H9 (cell line): ENCODE measurements at regions not wholly inside any gene's neighbourhood (a gene's known extent, or its start where the extent isn't known, plus 50 kb on each side); places are given as distances from the start of the nearest gene placed in this dataset.

ENCODE experiments used
- DNase-seq: peaks from one replicate; pipeline ENCODE4 v3.0.0-alpha.2; 2017
- H2AFZ ChIP-seq: one replicate; pipeline ENCODE4 v1.6.1; 2013; ENCODE audit warnings: mild to moderate bottlenecking, low read length, control low read depth, moderate library complexity
- H2AK5ac ChIP-seq: 2 replicates; pipeline ENCODE4 v1.6.1; 2013; ENCODE audit warnings: low read length, control low read depth, mixed read lengths; ENCODE audit not compliant: insufficient read length
- H2BK120ac ChIP-seq: one replicate; pipeline ENCODE4 v1.6.1; 2013; ENCODE audit warnings: low read depth, mild to moderate bottlenecking, low read length, control low read depth, inconsistent platforms; ENCODE audit not compliant: poor library complexity, severe bottlenecking
- H2BK12ac ChIP-seq: 2 replicates; pipeline ENCODE4 v1.6.1; 2013; ENCODE audit warnings: low read length, control low read depth, mixed read lengths, low read depth; ENCODE audit not compliant: insufficient read length
- H2BK15ac ChIP-seq: 2 replicates; pipeline ENCODE4 v1.6.1; 2013; ENCODE audit warnings: low read depth, low read length, control low read depth
- H2BK20ac ChIP-seq: one replicate; pipeline ENCODE4 v1.6.1; 2013; ENCODE audit warnings: low read depth, mild to moderate bottlenecking, low read length, control low read depth, inconsistent platforms; ENCODE audit not compliant: poor library complexity, severe bottlenecking
- H2BK5ac ChIP-seq: 2 replicates; pipeline ENCODE4 v1.6.1; 2013; ENCODE audit warnings: low read length, control low read depth, mixed read lengths; ENCODE audit not compliant: insufficient read length
- H3K14ac ChIP-seq: 2 replicates; pipeline ENCODE4 v1.6.1; 2013; ENCODE audit warnings: low read length, control low read depth; ENCODE audit not compliant: insufficient read depth
- H3K18ac ChIP-seq: 2 replicates; pipeline ENCODE4 v1.6.1; 2013; ENCODE audit warnings: low read depth, mild to moderate bottlenecking, mixed read lengths, low read length, control low read depth; ENCODE audit not compliant: insufficient read length
- H3K23ac ChIP-seq: 2 replicates; pipeline ENCODE4 v1.6.1; 2013; ENCODE audit warnings: low read length, control low read depth, mixed read lengths, low read depth; ENCODE audit not compliant: insufficient read length
- H3K23me2 ChIP-seq: 2 replicates; pipeline ENCODE4 v1.6.1; 2013; ENCODE audit warnings: low read depth, mild to moderate bottlenecking, mixed read lengths, low read length, control low read depth; ENCODE audit not compliant: insufficient read length, poor library complexity, severe bottlenecking
- H3K27ac ChIP-seq: 2 replicates; pipeline ENCODE4 v1.5.1; 2013; ENCODE audit warnings: low read length, control low read depth, mixed read lengths, low read depth; ENCODE audit not compliant: insufficient read length
- H3K27me3 ChIP-seq: 2 replicates; pipeline ENCODE4 v1.6.1; 2013; ENCODE audit warnings: low read length, control low read depth, inconsistent platforms; ENCODE audit not compliant: insufficient read depth
- H3K4ac ChIP-seq: 2 replicates; pipeline ENCODE4 v1.6.1; 2013; ENCODE audit warnings: low read depth, mild to moderate bottlenecking, control low read depth, inconsistent platforms, low read length, moderate library complexity
- H3K4me1 ChIP-seq: 2 replicates; pipeline ENCODE4 v1.6.1; 2013; ENCODE audit warnings: low read length, control low read depth, inconsistent platforms; ENCODE audit not compliant: insufficient read depth
- H3K4me2 ChIP-seq: 2 replicates; pipeline ENCODE4 v1.6.1; 2013; ENCODE audit warnings: low read length, control low read depth, mixed read lengths; ENCODE audit not compliant: insufficient read length, insufficient read depth
- H3K56ac ChIP-seq: 2 replicates; pipeline ENCODE4 v1.6.1; 2013; ENCODE audit warnings: low read depth, mild to moderate bottlenecking, mixed read lengths, low read length, control low read depth; ENCODE audit not compliant: insufficient read length
- H3K79me1 ChIP-seq: 2 replicates; pipeline ENCODE4 v1.6.1; 2013; ENCODE audit warnings: low read depth, mild to moderate bottlenecking, moderate library complexity, low read length, control low read depth, inconsistent platforms; ENCODE audit not compliant: insufficient read depth, poor library complexity, severe bottlenecking
- H3K79me2 ChIP-seq: 2 replicates; pipeline ENCODE4 v1.6.1; 2013; ENCODE audit warnings: low read length, control low read depth, inconsistent platforms; ENCODE audit not compliant: insufficient read depth
- H3K9ac ChIP-seq: 2 replicates; pipeline ENCODE4 v1.6.1; 2013; ENCODE audit warnings: low read length, control low read depth, mixed read lengths; ENCODE audit not compliant: insufficient read length; ENCODE audit errors: extremely low read depth
- H3K9me3 ChIP-seq: one replicate; pipeline ENCODE4 v1.6.1; 2013; ENCODE audit warnings: low read depth, low read length, inconsistent platforms; ENCODE audit not compliant: control insufficient read depth
- H3T11ph ChIP-seq: one replicate; pipeline ENCODE4 v1.6.1; 2013; ENCODE audit warnings: mild to moderate bottlenecking, low read length, control low read depth, inconsistent platforms
- H4K20me1 ChIP-seq: one replicate; pipeline ENCODE4 v1.6.1; 2013; ENCODE audit not compliant: control insufficient read depth, insufficient read length, insufficient read depth
- H4K5ac ChIP-seq: 2 replicates; pipeline ENCODE4 v1.6.1; 2013; ENCODE audit warnings: low read depth, mild to moderate bottlenecking, mixed read lengths, low read length, control low read depth; ENCODE audit not compliant: insufficient read length
- H4K8ac ChIP-seq: replicated peaks from 2 replicates; pipeline ENCODE4 v1.6.1; 2013; ENCODE audit warnings: low read length, control low read depth, mixed read lengths, low read depth; ENCODE audit not compliant: insufficient read length
- H4K91ac ChIP-seq: 2 replicates; pipeline ENCODE4 v1.6.1; 2013; ENCODE audit warnings: low read depth, mild to moderate bottlenecking, moderate library complexity, mixed read lengths, low read length, control low read depth; ENCODE audit not compliant: insufficient read length
- H3K27ac Mint-ChIP-seq, 3 experiments: 2 replicates in 2 of 3; 3 replicates in 1 of 3; pipeline ENCODE4 v1.8.0; 2020 to 2021; ENCODE audit warnings: mixed read lengths in 3 of 3, mild to moderate bottlenecking in 1 of 3, moderate library complexity in 1 of 3
- H3K27me3 Mint-ChIP-seq: 2 replicates; pipeline ENCODE4 v1.8.0; 2021; ENCODE audit warnings: low read depth, mild to moderate bottlenecking, moderate library complexity, mixed read lengths
- H3K36me3 Mint-ChIP-seq, 3 experiments: 2 replicates in 2 of 3; 3 replicates in 1 of 3; pipeline ENCODE4 v1.8.0; 2020 to 2021; ENCODE audit warnings: low read depth in 3 of 3, mixed read lengths in 3 of 3; ENCODE audit not compliant: insufficient read depth in 1 of 3
- H3K4me1 Mint-ChIP-seq, 2 experiments: 2 replicates each; pipeline ENCODE4 v1.8.0; 2020; ENCODE audit warnings: mixed read lengths in 2 of 2
- H3K4me3 Mint-ChIP-seq, 2 experiments: 2 replicates in 1 of 2; 3 replicates in 1 of 2; pipeline ENCODE4 v1.8.0; 2020 to 2021; ENCODE audit warnings: mild to moderate bottlenecking in 2 of 2, mixed read lengths in 2 of 2, moderate library complexity in 1 of 2
- H3K9me3 Mint-ChIP-seq, 2 experiments: 2 replicates in 1 of 2; 3 replicates in 1 of 2; pipeline ENCODE4 v1.8.0; 2020; ENCODE audit warnings: mild to moderate bottlenecking in 2 of 2, mixed read lengths in 2 of 2, moderate library complexity in 1 of 2
- WGBS: extraction: QIAGEN DNeasy Blood & Tissue Kit; methylation state at CpG from one replicate; pipeline ENCODE4 v1.1.7; 2013; ENCODE audit warnings: missing lambda C conversion rate, low lambda C conversion rate, mixed read lengths; ENCODE audit not compliant: insufficient read length; ENCODE audit errors: extremely low coverage; 5-methylcytosine and 5-hydroxymethylcytosine counted together
- TF ChIP-seq, protein P1 (sequence below): fragments of 200-600 bp; sonication (generic); conservative IDR thresholded peaks from 3 replicates; pipeline ENCODE4 v1.8.0; 2021; ENCODE audit warnings: antibody characterized with exemption, mild to moderate bottlenecking

DNA sequence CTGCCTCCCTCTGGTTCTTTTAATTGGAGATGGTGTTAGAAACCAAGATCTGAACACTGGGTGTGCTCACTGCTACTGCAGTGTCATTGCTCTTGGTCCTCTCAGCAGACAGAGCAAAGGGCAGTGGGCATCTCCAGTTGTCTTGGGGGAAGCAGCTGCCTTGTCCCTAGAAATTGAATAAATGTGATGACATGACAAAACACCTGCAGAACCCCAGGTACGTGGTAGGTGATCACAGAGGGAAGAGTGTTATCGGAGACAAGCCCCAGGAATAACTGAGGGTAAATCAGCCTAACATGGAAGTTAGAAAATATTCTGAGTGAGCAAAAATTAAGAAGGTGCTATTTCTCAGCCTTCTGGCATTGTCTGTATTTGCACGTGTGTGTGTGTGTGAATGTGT is 311.9 kb upstream of the HDAC4 start:
- H3T11ph ChIP-seq = no peak overlapping the region
- H3K14ac ChIP-seq = no peak overlapping the region
- H3K9me3 ChIP-seq = peaks cover 7% of the 10 kb centered on the region
- H3K23me2 ChIP-seq = no peaks in the 10 kb centered on the region
- H3K23ac ChIP-seq = no peak overlapping the region
- H3K56ac ChIP-seq = no peak overlapping the region
- no peak overlapping the region for H2BK20ac ChIP-seq
- no peak overlapping the region for H4K91ac ChIP-seq
- no peak overlapping the region for H2BK12ac ChIP-seq
- Mint-ChIP-seq H3K36me3 (peaks cover 7 to 13% (median 11%) of the 10 kb centered on the region in 3 experiments; a peak in 6 of 7 replicates), H3K27me3 (peaks cover 6% of the 10 kb centered on the region), H3K4me1 (peaks cover 9 to 12% of the 10 kb centered on the region in 2 experiments), H3K4me3 (no peak overlapping the region), H3K9me3 (peaks cover 24 to 32% of the 10 kb centered on the region in 2 experiments), H3K27ac (no peak overlapping the region)
- TF ChIP-seq, protein P1, sequence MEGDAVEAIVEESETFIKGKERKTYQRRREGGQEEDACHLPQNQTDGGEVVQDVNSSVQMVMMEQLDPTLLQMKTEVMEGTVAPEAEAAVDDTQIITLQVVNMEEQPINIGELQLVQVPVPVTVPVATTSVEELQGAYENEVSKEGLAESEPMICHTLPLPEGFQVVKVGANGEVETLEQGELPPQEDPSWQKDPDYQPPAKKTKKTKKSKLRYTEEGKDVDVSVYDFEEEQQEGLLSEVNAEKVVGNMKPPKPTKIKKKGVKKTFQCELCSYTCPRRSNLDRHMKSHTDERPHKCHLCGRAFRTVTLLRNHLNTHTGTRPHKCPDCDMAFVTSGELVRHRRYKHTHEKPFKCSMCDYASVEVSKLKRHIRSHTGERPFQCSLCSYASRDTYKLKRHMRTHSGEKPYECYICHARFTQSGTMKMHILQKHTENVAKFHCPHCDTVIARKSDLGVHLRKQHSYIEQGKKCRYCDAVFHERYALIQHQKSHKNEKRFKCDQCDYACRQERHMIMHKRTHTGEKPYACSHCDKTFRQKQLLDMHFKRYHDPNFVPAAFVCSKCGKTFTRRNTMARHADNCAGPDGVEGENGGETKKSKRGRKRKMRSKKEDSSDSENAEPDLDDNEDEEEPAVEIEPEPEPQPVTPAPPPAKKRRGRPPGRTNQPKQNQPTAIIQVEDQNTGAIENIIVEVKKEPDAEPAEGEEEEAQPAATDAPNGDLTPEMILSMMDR = no peak
- H3K18ac ChIP-seq = no peak overlapping the region
- no peaks in the 10 kb centered on the region for H4K20me1 ChIP-seq
- H4K8ac ChIP-seq = no peak overlapping the region
- H2AFZ ChIP-seq = no peak overlapping the region
- no peaks in the 10 kb centered on the region for H3K79me1 ChIP-seq
- no peak overlapping the region for H3K27ac ChIP-seq
- no CpG with 5 or more reads among the region's 3 CpGs for WGBS
- H3K79me2 ChIP-seq = no peaks in the 10 kb centered on the region
- no peak overlapping the region for H2AK5ac ChIP-seq
- H3K27me3 ChIP-seq = no peaks in the 10 kb centered on the region
- no peak overlapping the region for H3K4me2 ChIP-seq
- H4K5ac ChIP-seq = no peak overlapping the region
- no peak overlapping the region for H2BK5ac ChIP-seq
- no peak overlapping the region for H3K9ac ChIP-seq
- no peaks in the 10 kb centered on the region for H3K4me1 ChIP-seq
- H2BK15ac ChIP-seq = no peak overlapping the region
- H2BK120ac ChIP-seq = no peak overlapping the region
- DNase-seq = no peak
- H3K4ac ChIP-seq = no peak overlapping the region
